ENCODE measurements at regions not wholly inside any gene's neighbourhood (a gene's known extent, or its start where the extent isn't known, plus 50 kb on each side); places are given as distances from the start of the nearest gene placed in this dataset.

- TF ChIP-seq POLR2A (IDR thresholded peaks at IDR 0.05) (no peak), CTCF (IDR thresholded peaks at IDR 0.05) (no peak)
- no peak overlapping the region for H3K4me3 ChIP-seq (ENCODE audit: low read depth, poor library complexity, severe bottlenecking)
- no peak for DNase-seq (ENCODE audit: low spot score in 2 of 2)
- intact Hi-C loops (cut with DNase I; ENCODE audit: low total_unique reads), result no loop called here
- WGBS, 2 donors, result 52 to 66% methylated on average over 1 of the region's 1 CpG
Observed at GRCh38 chr1:13921190-13921589, 221.2 kb downstream of the PRDM2 start.

GRCh38 chr1:13922466-13923110, 222.6 kb downstream of the PRDM2 start:
- intact Hi-C loops (cut with DNase I; ENCODE audit: low total_unique reads), result no loop called here
- TF ChIP-seq CTCF (IDR thresholded peaks at IDR 0.05), result no peak
- no peak for TF ChIP-seq POLR2A (IDR thresholded peaks at IDR 0.05)
- WGBS, 2 donors, result 60 to 62% methylated on average over 5 of the region's 5 CpGs
- H3K4me3 ChIP-seq (ENCODE audit: low read depth, poor library complexity, severe bottlenecking), result no peak overlapping the region
- DNase-seq (ENCODE audit: low spot score in 2 of 2), result no peak

DNA sequence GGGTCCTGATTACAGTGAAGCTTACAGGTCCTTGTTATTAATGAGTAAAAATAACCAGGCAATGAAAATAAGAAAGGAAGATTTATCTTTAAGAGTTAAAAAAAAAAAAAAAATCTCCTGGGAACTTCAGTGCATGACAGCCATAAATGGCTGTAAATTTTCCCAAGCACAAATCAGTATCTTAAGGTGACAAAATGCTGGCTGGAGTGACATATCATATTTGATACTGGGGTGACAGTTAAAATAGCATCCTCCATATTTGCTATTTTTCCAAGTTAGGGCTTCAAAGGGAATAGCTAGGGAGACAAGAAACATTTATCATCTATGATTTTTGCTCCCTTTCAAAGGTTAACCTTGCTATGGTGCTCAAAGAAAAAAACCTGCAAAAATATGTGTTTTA, 226.6 kb downstream of the PRDM2 start:
- no peak for DNase-seq (ENCODE audit: low spot score in 2 of 2)
- intact Hi-C loops (cut with DNase I; ENCODE audit: low total_unique reads), result no loop called here
- no peak for TF ChIP-seq POLR2A (IDR thresholded peaks at IDR 0.05)
- no peak for TF ChIP-seq CTCF (IDR thresholded peaks at IDR 0.05)
- no peak overlapping the region for H3K4me3 ChIP-seq (ENCODE audit: low read depth, poor library complexity, severe bottlenecking)

- WGBS, 2 donors, result 84 to 88% methylated on average over 3 of the region's 3 CpGs
- H3K4me3 ChIP-seq (ENCODE audit: low read depth, poor library complexity, severe bottlenecking), result no peak overlapping the region
- TF ChIP-seq CTCF (IDR thresholded peaks at IDR 0.05), result no peak
- TF ChIP-seq POLR2A (IDR thresholded peaks at IDR 0.05), result no peak
- intact Hi-C loops (cut with DNase I; ENCODE audit: low total_unique reads), result no loop called here
- DNase-seq (ENCODE audit: low spot score in 2 of 2), result no peak
Observed at GRCh38 chr1:13927736-13928135, 227.7 kb downstream of the PRDM2 start.

DNA sequence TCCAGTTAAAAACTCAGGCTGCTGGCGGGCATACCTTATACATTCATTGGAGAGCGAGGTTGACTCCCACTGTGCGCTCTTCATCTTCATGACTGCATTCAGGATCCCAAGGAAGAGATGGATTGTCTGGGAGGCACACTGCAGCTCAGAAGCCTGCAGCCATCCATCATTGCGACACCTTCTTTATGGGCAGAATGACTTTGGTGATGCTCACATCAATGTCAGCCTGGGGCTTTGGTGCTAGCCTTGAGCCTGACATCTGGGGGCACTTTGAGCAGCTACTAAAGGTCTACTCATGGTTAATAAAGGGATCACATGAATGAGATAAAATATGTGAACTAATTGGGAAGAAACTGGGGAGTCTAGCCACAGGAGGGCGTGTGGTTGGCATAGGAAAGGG, 229.3 kb downstream of the PRDM2 start:
- intact Hi-C loops (cut with DNase I; ENCODE audit: low total_unique reads), result no loop called here
- no peak overlapping the region for H3K4me3 ChIP-seq (ENCODE audit: low read depth, poor library complexity, severe bottlenecking)
- WGBS, 2 donors, result 76 to 82% methylated on average over 5 of the region's 5 CpGs
- DNase-seq (ENCODE audit: low spot score in 2 of 2), result no peak
- TF ChIP-seq POLR2A (IDR thresholded peaks at IDR 0.05) (no peak), CTCF (IDR thresholded peaks at IDR 0.05) (no peak)

DNA sequence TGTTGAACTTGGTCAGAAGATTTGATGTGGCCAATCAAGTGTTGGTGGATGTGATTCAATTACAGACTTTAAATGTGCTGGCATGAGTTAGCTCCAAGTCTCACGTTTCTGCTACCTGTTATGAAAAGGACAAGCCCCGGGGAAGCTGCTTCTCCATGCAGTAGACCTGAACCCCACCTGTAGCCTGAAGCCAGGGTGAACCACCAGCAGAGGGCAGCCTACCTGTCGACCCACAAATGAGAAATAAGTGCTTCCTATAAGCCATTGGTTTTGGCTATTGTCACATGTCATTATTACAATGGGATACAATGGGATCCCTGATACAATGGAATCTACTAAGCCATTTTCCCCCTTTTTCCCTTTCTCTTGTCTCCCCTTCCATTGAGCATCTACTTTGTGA, 230.2 kb downstream of the PRDM2 start:
- intact Hi-C loops (cut with DNase I; ENCODE audit: low total_unique reads), result no loop called here

More for the DNA sequence above, 230.2 kb downstream of the PRDM2 start:
- no peak overlapping the region for H3K4me3 ChIP-seq (ENCODE audit: low read depth, poor library complexity, severe bottlenecking)
- WGBS, 2 donors, result 31 to 38% methylated on average over 3 of the region's 3 CpGs
- no peak for TF ChIP-seq CTCF (IDR thresholded peaks at IDR 0.05)
- DNase-seq (ENCODE audit: low spot score in 2 of 2), result no peak

All from lower leg skin (tissue), 4 donors.